HEK293 (cell line): ENCODE measurements at regions not wholly inside any gene's neighbourhood (a gene's known extent, or its start where the extent isn't known, plus 50 kb on each side); places are given as distances from the start of the nearest gene placed in this dataset.

Experiments used
- CTCF ChIP-seq: fragments of 450-650 bp; formaldehyde crosslinking; IDR thresholded peaks from 2 replicates; pipeline ENCODE4 v1.5.1; 2016; ENCODE audit warnings: missing biosample characterization, missing genetic modification characterization
- SP3 ChIP-seq: fragments of 450-650 bp; formaldehyde crosslinking; IDR thresholded peaks from 2 replicates; pipeline ENCODE4 v1.5.1; 2016; ENCODE audit warnings: missing biosample characterization, missing genetic modification characterization
- TCF7L2 ChIP-seq: IDR thresholded peaks from 2 replicates; pipeline ENCODE4 v1.6.1; 2011; ENCODE audit warnings: low read depth, mild to moderate bottlenecking, inconsistent platforms, low read length, moderate library complexity, borderline replicate concordance
- ZNF350 ChIP-seq: fragments of 450-650 bp; formaldehyde crosslinking; IDR thresholded peaks from 2 replicates; pipeline ENCODE4 v1.5.0; 2017; ENCODE audit warnings: missing biosample characterization, mild to moderate bottlenecking, missing genetic modification characterization
- ZNF561 ChIP-seq: fragments of 450-650 bp; IDR thresholded peaks from 2 replicates; pipeline ENCODE4 v1.5.1; 2018; ENCODE audit warnings: missing biosample characterization, missing genetic modification characterization, borderline replicate concordance
- ZNF677 ChIP-seq: fragments of 450-650 bp; IDR thresholded peaks from 2 replicates; pipeline ENCODE4 v1.5.0; 2018; ENCODE audit warnings: missing biosample characterization, mild to moderate bottlenecking, missing genetic modification characterization, moderate library complexity
- ZSCAN5A ChIP-seq: fragments of 450-650 bp; formaldehyde crosslinking; IDR thresholded peaks from 2 replicates; pipeline ENCODE4 v1.5.1; 2016; ENCODE audit warnings: missing biosample characterization, missing genetic modification characterization

- no peak for TF ChIP-seq ZNF561 (tag by site-specific recombination)
- TF ChIP-seq CTCF = no peak
- no peak for TF ChIP-seq ZSCAN5A
- no peak for TF ChIP-seq SP3 (tag by site-specific recombination)
- no peak for TF ChIP-seq ZNF677 (tag by site-specific recombination)
- TF ChIP-seq TCF7L2 = no peak
- no peak for TF ChIP-seq ZNF350 (tag by site-specific recombination)
These were observed 377.8 kb upstream of the FSIP2 start for GRCh38 chr2:185360776-185361175.
